ENCODE measurements at regions not wholly inside any gene's neighbourhood (a gene's known extent, or its start where the extent isn't known, plus 50 kb on each side); places are given as distances from the start of the nearest gene placed in this dataset.

DNA sequence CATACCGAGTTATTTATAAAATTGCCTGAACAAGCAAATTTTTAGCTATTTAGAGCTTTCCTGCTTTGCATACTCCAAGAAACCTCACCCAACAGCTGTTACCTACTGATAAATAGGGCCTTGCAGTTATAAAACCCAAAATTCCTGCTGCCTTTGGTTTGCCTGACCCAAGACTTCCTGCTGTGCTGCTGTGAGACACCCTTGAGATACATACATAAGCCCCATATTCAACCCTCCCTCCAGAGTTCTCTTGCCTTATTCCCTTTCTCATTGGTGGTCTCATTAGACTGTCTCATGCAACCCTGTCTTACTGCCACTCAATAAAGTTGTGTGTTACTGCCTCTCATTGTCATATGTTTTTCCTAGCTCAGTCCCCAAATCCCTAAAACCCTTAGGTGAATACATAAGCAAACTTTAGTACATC lies 677.6 kb downstream of the UQCRFS1 start:
- TF ChIP-seq POLR2AphosphoS5 (IDR thresholded peaks at IDR 0.05; ENCODE audit: low read depth, low read length) (no peak), POLR2A (IDR thresholded peaks at IDR 0.05; ENCODE audit: low read depth, low read length) (no peak), PAX5 (IDR thresholded peaks at IDR 0.05; ENCODE audit: insufficient read depth, low read length, severe bottlenecking) (no peak)

Measured in GM12891 (cell line).